Caco-2 (cell line): ENCODE measurements at regions not wholly inside any gene's neighbourhood (a gene's known extent, or its start where the extent isn't known, plus 50 kb on each side); places are given as distances from the start of the nearest gene placed in this dataset.

Experiments
- BruUV-seq: library from RNA; stranded (reverse); fragments of 400-500 nt; replicated peaks from 2 replicates; lab custom pipeline; 2021; lab: Mats Ljungman, UMichigan
- CTCF ChIA-PET: fragments of 300-600 bp; sonication (Branson Sonifier 250); formaldehyde crosslinking; loops from one replicate; lab custom pipeline; 2022; ENCODE audit warnings: antibody characterized with exemption; lab: Charles Lee
- POLR2A ChIA-PET: fragments of 300-600 bp; sonication (Branson Sonifier 250); formaldehyde crosslinking; loops from one replicate; lab custom pipeline; 2022; ENCODE audit warnings: antibody characterized with exemption; lab: Charles Lee
- DNase-seq, 2 experiments: peaks; one replicate each; pipeline versions ENCODE4 v3.0.0 to v3.0.0-alpha.2; 2020 to 2022
- H3K27me3 ChIP-seq: replicated peaks from 2 replicates; pipeline ENCODE4 v1.6.0; 2011; ENCODE audit warnings: low read length; ENCODE audit not compliant: control insufficient read depth, insufficient read depth
- H3K36me3 ChIP-seq: 2 replicates; pipeline ENCODE4 v1.5.1; 2011; ENCODE audit warnings: low read length; ENCODE audit not compliant: control insufficient read depth, insufficient read depth
- H3K4me1 ChIP-seq: fragments of 250-450 bp; sonication (Bioruptor Pico); 2 replicates; pipeline ENCODE4 v1.5.1; 2020; ENCODE audit warnings: mild to moderate bottlenecking
- H3K4me3 ChIP-seq: 2 replicates; pipeline ENCODE4 v1.5.1; 2011; ENCODE audit warnings: low read depth, mild to moderate bottlenecking, control low read depth, low read length
- H3K9me3 ChIP-seq: fragments of 250-450 bp; sonication (Bioruptor Pico); 2 replicates; pipeline ENCODE4 v1.5.1; 2020; ENCODE audit warnings: mild to moderate bottlenecking, moderate library complexity
- H3K27ac Mint-ChIP-seq: one replicate; pipeline ENCODE4 v1.8.0; 2022; ENCODE audit warnings: mixed read lengths; ENCODE audit not compliant: unreplicated experiment
- H3K27me3 Mint-ChIP-seq: one replicate; pipeline ENCODE4 v1.8.0; 2022; ENCODE audit warnings: mixed read lengths; ENCODE audit not compliant: insufficient read depth, unreplicated experiment
- H3K36me3 Mint-ChIP-seq: one replicate; pipeline ENCODE4 v1.8.0; 2022; ENCODE audit warnings: mild to moderate bottlenecking, mixed read lengths; ENCODE audit not compliant: insufficient read depth, unreplicated experiment
- H3K4me1 Mint-ChIP-seq: one replicate; pipeline ENCODE4 v1.8.0; 2022; ENCODE audit warnings: low read depth, mixed read lengths; ENCODE audit not compliant: unreplicated experiment
- H3K4me3 Mint-ChIP-seq: one replicate; pipeline ENCODE4 v1.8.0; 2022; ENCODE audit warnings: mild to moderate bottlenecking, moderate library complexity, mixed read lengths; ENCODE audit not compliant: unreplicated experiment
- H3K9me3 Mint-ChIP-seq: one replicate; pipeline ENCODE4 v1.8.0; 2022; ENCODE audit warnings: mixed read lengths; ENCODE audit not compliant: unreplicated experiment
- CTCF ChIP-seq, 2 experiments: fragments of 200-600 bp in 1 of 2; IDR thresholded peaks; 1 replicate in 1 of 2; 2 replicates in 1 of 2; pipeline versions ENCODE4 v1.5.1 to v1.8.0; 2011 to 2022; ENCODE audit warnings: antibody characterized with exemption in 1 of 2, control low read depth in 1 of 2, inconsistent platforms in 1 of 2, low read depth in 1 of 2, low read length in 1 of 2, mild to moderate bottlenecking in 1 of 2, moderate library complexity in 1 of 2; ENCODE audit not compliant: insufficient read depth in 1 of 2, severe bottlenecking in 1 of 2, unreplicated experiment in 1 of 2
- intact Hi-C: fragments of 100-400 bp; cut with micrococcal nuclease; formaldehyde crosslinking; loops from one replicate; pipeline ENCODE4 v1.10.0; 2022; ENCODE audit not compliant: unreplicated experiment

GRCh38 chr12:127145929-127146789 lies 1120.8 kb upstream of the TMEM132C start:
- Mint-ChIP-seq H3K27me3 (no peaks in the 10 kb centered on the region), H3K4me3 (peak overlapping the region; percentile 90), H3K4me1 (no peaks in the 10 kb centered on the region), H3K27ac (peak overlapping the region; percentile 93), H3K9me3 (peaks cover 12% of the 10 kb centered on the region), H3K36me3 (peaks cover 6% of the 10 kb centered on the region)
- ChIA-PET CTCF (interaction anchor here (0.6 to 1.0 kb wide), 3 partner anchors 37 to 158 kb away, joined by 3 to 4 read pairs (median 4); no protein-coding TSS in a partner anchor), POLR2A (interaction anchor here (0.6 kb wide), 2 partner anchors 85 to 1111 kb away, joined by 4 read pairs; no protein-coding TSS in a partner anchor)
- no peaks in the 10 kb centered on the region for H3K27me3 ChIP-seq
- BruUV-seq, result TSS peak; percentile 51
- no peaks in the 10 kb centered on the region for H3K9me3 ChIP-seq
- peak overlapping the region; percentile 82 for H3K4me3 ChIP-seq
- peak; percentile 89 for DNase-seq
- no peaks in the 10 kb centered on the region for H3K4me1 ChIP-seq
- TF ChIP-seq CTCF (IDR thresholded peaks at IDR 0.05; ENCODE audit: insufficient read depth in 1 of 2, low read depth in 1 of 2, low read length in 1 of 2, severe bottlenecking in 1 of 2, unreplicated experiment in 1 of 2), result no peak
- intact Hi-C loops, result no loop called here
- H3K36me3 ChIP-seq, result no peaks in the 10 kb centered on the region

- no peaks in the 10 kb centered on the region for H3K9me3 ChIP-seq
- no peaks in the 10 kb centered on the region for H3K27me3 ChIP-seq
- no TSS peak for BruUV-seq
- DNase-seq, result no peak
- no peaks in the 10 kb centered on the region for H3K4me1 Mint-ChIP-seq
- no peak for TF ChIP-seq CTCF (IDR thresholded peaks at IDR 0.05; ENCODE audit: insufficient read depth in 1 of 2, low read depth in 1 of 2, low read length in 1 of 2, severe bottlenecking in 1 of 2, unreplicated experiment in 1 of 2)
- H3K27me3 Mint-ChIP-seq, result no peaks in the 10 kb centered on the region
- ChIA-PET CTCF (no interaction called here), POLR2A (no interaction called here)
- no peaks in the 10 kb centered on the region for H3K4me1 ChIP-seq
- H3K36me3 ChIP-seq, result no peaks in the 10 kb centered on the region
- H3K27ac Mint-ChIP-seq, result peak overlapping the region; percentile 93
- peak overlapping the region; percentile 82 for H3K4me3 ChIP-seq
- peaks cover 2% of the 10 kb centered on the region for H3K9me3 Mint-ChIP-seq
- peak overlapping the region; percentile 90 for H3K4me3 Mint-ChIP-seq
- intact Hi-C loops, result no loop called here
- peaks cover under 1% of the 10 kb centered on the region for H3K36me3 Mint-ChIP-seq
Measured at GRCh38 chr12:127146991-127147718, 1119.8 kb upstream of the TMEM132C start.

- Histone ChIP-seq H3K4me1 (no peaks in the 10 kb centered on the region), H3K4me3 (no peak overlapping the region), H3K27me3 (no peaks in the 10 kb centered on the region), H3K36me3 (no peaks in the 10 kb centered on the region), H3K9me3 (no peaks in the 10 kb centered on the region)
- no peak for DNase-seq
- BruUV-seq, result no TSS peak
- no peak overlapping the region for H3K27ac Mint-ChIP-seq
- H3K36me3 Mint-ChIP-seq, result no peaks in the 10 kb centered on the region
- H3K4me3 Mint-ChIP-seq, result peak overlapping the region; percentile 45
- H3K9me3 Mint-ChIP-seq, result no peaks in the 10 kb centered on the region
- no peak for TF ChIP-seq CTCF (IDR thresholded peaks at IDR 0.05; ENCODE audit: insufficient read depth in 1 of 2, low read depth in 1 of 2, low read length in 1 of 2, severe bottlenecking in 1 of 2, unreplicated experiment in 1 of 2)
- no peaks in the 10 kb centered on the region for H3K4me1 Mint-ChIP-seq
- intact Hi-C loops, result no loop called here
- POLR2A ChIA-PET, result no interaction called here
- H3K27me3 Mint-ChIP-seq, result no peaks in the 10 kb centered on the region
- CTCF ChIA-PET, result no interaction called here
Measured at GRCh38 chr12:127147724-127148123, 1119.2 kb upstream of the TMEM132C start.
